Activated naive CD8-positive, alpha-beta T cell (primary cell): ENCODE measurements at regions not wholly inside any gene's neighbourhood (a gene's known extent, or its start where the extent isn't known, plus 50 kb on each side); places are given as distances from the start of the nearest gene placed in this dataset.

Experiments
- H3K27ac Mint-ChIP-seq: one replicate; pipeline ENCODE4 v1.8.0; 2021; ENCODE audit warnings: mixed read lengths
- H3K27me3 Mint-ChIP-seq: one replicate; pipeline ENCODE4 v1.8.0; 2021; ENCODE audit warnings: mixed read lengths
- H3K36me3 Mint-ChIP-seq: one replicate; pipeline ENCODE4 v1.8.0; 2021; ENCODE audit warnings: mixed read lengths
- H3K4me1 Mint-ChIP-seq: one replicate; pipeline ENCODE4 v1.8.0; 2021; ENCODE audit warnings: low read depth, mixed read lengths
- H3K4me3 Mint-ChIP-seq: one replicate; pipeline ENCODE4 v1.8.0; 2021; ENCODE audit warnings: mild to moderate bottlenecking, mixed read lengths
- H3K9me3 Mint-ChIP-seq: one replicate; pipeline ENCODE4 v1.8.0; 2021; ENCODE audit warnings: low read depth, mixed read lengths

- Mint-ChIP-seq H3K4me3 (no peak overlapping the region), H3K9me3 (no peaks in the 10 kb centered on the region), H3K4me1 (no peaks in the 10 kb centered on the region), H3K27ac (no peak overlapping the region), H3K27me3 (no peaks in the 10 kb centered on the region), H3K36me3 (no peaks in the 10 kb centered on the region)
These were observed 191.0 kb upstream of the NRIP1 start for GRCh38 chr21:15255763-15256162.

- Mint-ChIP-seq H3K9me3 (no peaks in the 10 kb centered on the region), H3K4me1 (no peaks in the 10 kb centered on the region), H3K4me3 (no peak overlapping the region), H3K36me3 (no peaks in the 10 kb centered on the region), H3K27ac (no peak overlapping the region), H3K27me3 (no peaks in the 10 kb centered on the region)
These were observed 192.2 kb upstream of the NRIP1 start for GRCh38 chr21:15256996-15257395.

- no peaks in the 10 kb centered on the region for H3K4me1 Mint-ChIP-seq
- H3K36me3 Mint-ChIP-seq: no peaks in the 10 kb centered on the region
- H3K4me3 Mint-ChIP-seq: no peak overlapping the region
- no peaks in the 10 kb centered on the region for H3K27me3 Mint-ChIP-seq
- no peak overlapping the region for H3K27ac Mint-ChIP-seq
- no peaks in the 10 kb centered on the region for H3K9me3 Mint-ChIP-seq
These were observed 192.8 kb upstream of the NRIP1 start for GRCh38 chr21:15257646-15258045.

DNA sequence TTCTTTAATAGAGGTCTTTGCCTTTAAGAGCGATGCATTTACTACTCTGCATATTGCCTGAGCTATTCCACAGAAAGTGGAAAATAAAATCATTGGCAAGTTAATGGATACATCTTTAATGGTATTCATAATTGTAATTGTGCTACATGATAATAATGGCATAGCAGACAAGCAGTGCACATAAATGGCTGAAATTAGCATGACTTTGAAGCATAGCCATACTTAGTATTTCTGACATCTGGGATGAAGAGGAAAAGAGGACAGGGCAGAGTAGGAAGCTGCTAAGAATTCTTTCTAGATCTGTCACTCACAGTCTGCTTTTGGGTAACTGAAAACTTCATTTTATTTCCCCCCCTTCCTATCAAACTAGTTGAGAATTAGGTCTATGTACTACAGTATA, 195.0 kb upstream of the NRIP1 start:
- H3K9me3 Mint-ChIP-seq: no peaks in the 10 kb centered on the region
- no peak overlapping the region for H3K4me3 Mint-ChIP-seq
- peaks cover 1% of the 10 kb centered on the region for H3K27me3 Mint-ChIP-seq
- H3K27ac Mint-ChIP-seq: no peak overlapping the region
- no peaks in the 10 kb centered on the region for H3K36me3 Mint-ChIP-seq
- H3K4me1 Mint-ChIP-seq: no peaks in the 10 kb centered on the region

- H3K4me1 Mint-ChIP-seq: no peaks in the 10 kb centered on the region
- H3K27ac Mint-ChIP-seq: no peak overlapping the region
- H3K4me3 Mint-ChIP-seq: no peak overlapping the region
- H3K9me3 Mint-ChIP-seq: no peaks in the 10 kb centered on the region
- peaks cover 1% of the 10 kb centered on the region for H3K27me3 Mint-ChIP-seq
- no peaks in the 10 kb centered on the region for H3K36me3 Mint-ChIP-seq
These were observed 195.8 kb upstream of the NRIP1 start for GRCh38 chr21:15260604-15261003.

DNA sequence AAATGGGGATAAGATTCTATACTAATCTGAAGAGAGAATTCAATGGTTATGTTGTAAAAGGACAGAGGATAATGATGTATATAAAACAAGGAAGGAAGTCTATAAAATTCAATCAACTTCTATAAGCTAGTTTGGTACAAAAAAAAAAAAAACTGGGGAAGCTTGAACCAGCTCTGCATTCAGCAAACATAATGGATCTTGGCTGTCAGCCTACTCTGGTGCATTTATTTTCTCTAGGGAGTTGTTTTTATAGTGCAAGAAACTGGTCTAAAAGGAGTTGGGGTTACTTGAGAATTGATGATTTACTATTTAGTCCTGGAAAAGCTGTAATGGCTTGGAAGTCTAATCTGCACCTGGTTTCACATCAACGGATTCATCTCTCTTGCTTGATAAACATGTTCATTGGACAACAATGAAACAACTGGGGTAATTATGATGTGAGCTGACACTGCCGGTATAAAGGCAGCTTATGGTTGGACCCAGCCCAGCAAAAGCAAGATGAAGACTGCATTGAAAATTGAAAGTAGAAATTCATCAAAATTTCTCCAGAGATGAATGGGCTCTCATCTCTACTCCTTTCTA, 199.4 kb upstream of the NRIP1 start:
- Mint-ChIP-seq H3K4me1 (no peaks in the 10 kb centered on the region), H3K27me3 (peaks cover 4% of the 10 kb centered on the region), H3K36me3 (no peaks in the 10 kb centered on the region), H3K4me3 (no peak overlapping the region), H3K9me3 (no peaks in the 10 kb centered on the region), H3K27ac (no peak overlapping the region)

- no peak overlapping the region for H3K27ac Mint-ChIP-seq
- H3K4me3 Mint-ChIP-seq: no peak overlapping the region
- no peaks in the 10 kb centered on the region for H3K27me3 Mint-ChIP-seq
- no peaks in the 10 kb centered on the region for H3K9me3 Mint-ChIP-seq
- no peaks in the 10 kb centered on the region for H3K36me3 Mint-ChIP-seq
- no peaks in the 10 kb centered on the region for H3K4me1 Mint-ChIP-seq
These were observed 207.4 kb upstream of the NRIP1 start for GRCh38 chr21:15272171-15272570.

DNA sequence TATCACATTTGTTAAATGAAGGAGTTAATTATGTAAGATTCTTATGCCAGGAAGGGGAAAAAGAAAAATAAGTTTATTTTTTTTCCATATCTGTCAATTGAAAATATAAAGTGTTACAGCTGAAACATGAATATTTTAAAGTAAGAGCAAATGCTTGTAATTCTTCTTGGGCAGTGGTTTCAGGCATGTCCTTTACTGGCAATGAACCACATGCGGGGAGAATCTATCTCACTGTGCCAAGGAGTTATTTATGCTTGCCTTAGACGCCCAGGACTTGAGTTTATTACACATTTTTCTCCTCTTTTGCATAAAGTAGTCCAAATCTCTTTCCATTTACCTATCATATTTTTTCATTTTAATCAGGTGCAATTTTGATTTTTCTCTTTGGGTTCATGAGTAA, 207.8 kb upstream of the NRIP1 start:
- H3K27me3 Mint-ChIP-seq: no peaks in the 10 kb centered on the region
- H3K27ac Mint-ChIP-seq: no peak overlapping the region
- no peaks in the 10 kb centered on the region for H3K36me3 Mint-ChIP-seq
- no peaks in the 10 kb centered on the region for H3K9me3 Mint-ChIP-seq
- H3K4me1 Mint-ChIP-seq: no peaks in the 10 kb centered on the region
- no peak overlapping the region for H3K4me3 Mint-ChIP-seq

GRCh38 chr21:15273244-15273643, 208.4 kb upstream of the NRIP1 start:
- no peaks in the 10 kb centered on the region for H3K36me3 Mint-ChIP-seq
- H3K27ac Mint-ChIP-seq: no peak overlapping the region
- H3K27me3 Mint-ChIP-seq: no peaks in the 10 kb centered on the region
- H3K9me3 Mint-ChIP-seq: no peaks in the 10 kb centered on the region
- H3K4me1 Mint-ChIP-seq: no peaks in the 10 kb centered on the region
- H3K4me3 Mint-ChIP-seq: no peak overlapping the region

- H3K36me3 Mint-ChIP-seq: no peaks in the 10 kb centered on the region
These were observed 210.1 kb upstream of the NRIP1 start for GRCh38 chr21:15274701-15275485.

DNA sequence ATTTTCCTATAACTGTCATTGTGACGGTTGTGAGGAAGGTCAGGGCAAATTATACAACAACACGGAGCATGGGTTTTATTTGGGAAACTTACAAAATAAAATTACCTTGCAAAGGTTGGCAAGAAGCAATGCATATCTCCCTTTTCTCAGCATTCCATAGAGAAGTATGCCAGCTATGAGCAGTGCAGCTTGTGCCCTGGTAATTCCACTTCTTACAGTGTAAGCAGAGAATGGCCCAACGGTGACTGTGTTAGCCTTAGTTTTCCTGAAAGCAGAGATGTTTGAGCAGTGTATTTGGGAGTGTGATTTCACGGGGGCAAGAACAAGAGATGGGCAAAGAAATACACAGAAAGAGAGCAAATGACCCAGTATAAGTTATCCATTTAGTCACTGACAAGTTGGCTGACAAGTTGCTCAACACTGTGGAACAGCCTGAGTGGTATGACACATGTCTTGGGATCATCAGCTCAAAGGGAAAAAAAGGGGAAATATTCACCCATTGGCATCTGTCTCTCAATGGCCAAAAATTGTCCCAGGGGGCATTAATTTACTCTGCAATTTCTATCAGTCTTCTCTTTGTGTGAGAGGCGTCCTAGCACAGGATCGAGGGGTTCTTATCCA, 210.9 kb upstream of the NRIP1 start:
- no peak overlapping the region for H3K4me3 Mint-ChIP-seq
- H3K27ac Mint-ChIP-seq: no peak overlapping the region
- no peaks in the 10 kb centered on the region for H3K27me3 Mint-ChIP-seq
- H3K9me3 Mint-ChIP-seq: no peaks in the 10 kb centered on the region
- H3K36me3 Mint-ChIP-seq: no peaks in the 10 kb centered on the region
- no peaks in the 10 kb centered on the region for H3K4me1 Mint-ChIP-seq

More at GRCh38 chr21:15274701-15275485, 210.1 kb upstream of the NRIP1 start:
- Mint-ChIP-seq H3K9me3 (no peaks in the 10 kb centered on the region), H3K4me1 (no peaks in the 10 kb centered on the region), H3K27me3 (no peaks in the 10 kb centered on the region), H3K4me3 (no peak overlapping the region), H3K27ac (no peak overlapping the region)

- Mint-ChIP-seq H3K27ac (no peak overlapping the region), H3K4me3 (no peak overlapping the region), H3K36me3 (no peaks in the 10 kb centered on the region), H3K27me3 (no peaks in the 10 kb centered on the region), H3K4me1 (no peaks in the 10 kb centered on the region), H3K9me3 (no peaks in the 10 kb centered on the region)
These were observed 211.4 kb upstream of the NRIP1 start for GRCh38 chr21:15276243-15276642.

DNA sequence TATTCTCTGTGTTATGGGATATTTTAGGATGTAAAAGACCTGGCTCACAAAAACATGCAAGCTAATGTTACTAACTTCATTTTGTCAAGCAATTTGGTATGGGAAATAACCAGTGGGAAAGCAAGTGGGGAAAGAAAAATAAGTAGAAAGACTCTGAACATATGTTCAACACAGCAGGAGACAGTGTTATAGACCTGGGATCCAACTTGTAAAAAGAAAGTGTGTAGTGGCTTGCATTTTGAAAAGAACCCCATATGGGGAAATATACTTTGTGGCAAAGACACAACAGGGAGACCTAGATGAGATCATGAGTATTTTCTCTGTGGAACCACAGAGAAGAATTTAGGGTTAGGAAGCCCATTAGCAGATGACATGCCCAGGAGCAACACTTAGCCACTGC, 212.7 kb upstream of the NRIP1 start:
- Mint-ChIP-seq H3K27ac (no peak overlapping the region), H3K4me3 (no peak overlapping the region), H3K36me3 (no peaks in the 10 kb centered on the region), H3K9me3 (no peaks in the 10 kb centered on the region), H3K4me1 (no peaks in the 10 kb centered on the region), H3K27me3 (no peaks in the 10 kb centered on the region)

GRCh38 chr21:15278279-15278678, 213.5 kb upstream of the NRIP1 start:
- Mint-ChIP-seq H3K27me3 (no peaks in the 10 kb centered on the region), H3K4me1 (no peaks in the 10 kb centered on the region)

GRCh38 chr21:15278851-15279250, 214.1 kb upstream of the NRIP1 start:
- no peak overlapping the region for H3K4me3 Mint-ChIP-seq
- H3K9me3 Mint-ChIP-seq: no peaks in the 10 kb centered on the region
- no peak overlapping the region for H3K27ac Mint-ChIP-seq
- H3K36me3 Mint-ChIP-seq: no peaks in the 10 kb centered on the region
- no peaks in the 10 kb centered on the region for H3K27me3 Mint-ChIP-seq
- no peaks in the 10 kb centered on the region for H3K4me1 Mint-ChIP-seq

More at GRCh38 chr21:15278279-15278678, 213.5 kb upstream of the NRIP1 start:
- Mint-ChIP-seq H3K36me3 (no peaks in the 10 kb centered on the region), H3K4me3 (no peak overlapping the region), H3K9me3 (no peaks in the 10 kb centered on the region), H3K27ac (no peak overlapping the region)
